ENCODE measurements at regions not wholly inside any gene's neighbourhood (a gene's known extent, or its start where the extent isn't known, plus 50 kb on each side); places are given as distances from the start of the nearest gene placed in this dataset.

DNA sequence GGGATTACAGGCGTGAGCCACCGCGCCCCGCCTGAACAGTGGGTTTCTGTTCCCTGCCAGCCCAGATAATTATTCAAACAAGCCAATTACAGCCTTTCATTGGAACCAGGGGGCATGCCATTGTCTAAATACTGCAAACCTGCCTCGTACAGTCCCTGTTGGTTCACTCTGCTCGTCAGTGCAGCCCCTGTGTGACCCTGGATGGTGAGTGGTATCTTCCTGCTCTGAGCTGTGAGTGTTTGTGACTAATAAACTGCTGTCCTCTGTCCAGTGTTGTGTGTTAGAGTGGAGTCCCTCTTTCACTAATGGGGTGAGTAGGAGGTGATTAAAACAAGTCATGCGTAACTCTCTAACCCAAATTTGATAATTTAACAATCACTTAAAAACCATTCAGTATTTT, 176.5 kb upstream of the FAM3C start:
- Histone ChIP-seq H3K4me3 (replicated peaks; ENCODE audit: insufficient read depth, low read length) (no peak overlapping the region), H3K27me3 (ENCODE audit: insufficient read depth, poor library complexity, severe bottlenecking) (no peaks in the 10 kb centered on the region), H3K27ac (replicated peaks) (no peak overlapping the region)
- no peak for DNase-seq (ENCODE audit: low read depth in 1 of 2, low spot score in 1 of 2)
- TF ChIP-seq GABPA (IDR thresholded peaks at IDR 0.05; ENCODE audit: low read depth) (no peak), SPI1 (IDR thresholded peaks at IDR 0.05; ENCODE audit: borderline replicate concordance, low read depth) (no peak), POLR2AphosphoS5 (IDR thresholded peaks at IDR 0.05; ENCODE audit: low read depth) (no peak)
- TF ChIP-seq, protein P1, sequence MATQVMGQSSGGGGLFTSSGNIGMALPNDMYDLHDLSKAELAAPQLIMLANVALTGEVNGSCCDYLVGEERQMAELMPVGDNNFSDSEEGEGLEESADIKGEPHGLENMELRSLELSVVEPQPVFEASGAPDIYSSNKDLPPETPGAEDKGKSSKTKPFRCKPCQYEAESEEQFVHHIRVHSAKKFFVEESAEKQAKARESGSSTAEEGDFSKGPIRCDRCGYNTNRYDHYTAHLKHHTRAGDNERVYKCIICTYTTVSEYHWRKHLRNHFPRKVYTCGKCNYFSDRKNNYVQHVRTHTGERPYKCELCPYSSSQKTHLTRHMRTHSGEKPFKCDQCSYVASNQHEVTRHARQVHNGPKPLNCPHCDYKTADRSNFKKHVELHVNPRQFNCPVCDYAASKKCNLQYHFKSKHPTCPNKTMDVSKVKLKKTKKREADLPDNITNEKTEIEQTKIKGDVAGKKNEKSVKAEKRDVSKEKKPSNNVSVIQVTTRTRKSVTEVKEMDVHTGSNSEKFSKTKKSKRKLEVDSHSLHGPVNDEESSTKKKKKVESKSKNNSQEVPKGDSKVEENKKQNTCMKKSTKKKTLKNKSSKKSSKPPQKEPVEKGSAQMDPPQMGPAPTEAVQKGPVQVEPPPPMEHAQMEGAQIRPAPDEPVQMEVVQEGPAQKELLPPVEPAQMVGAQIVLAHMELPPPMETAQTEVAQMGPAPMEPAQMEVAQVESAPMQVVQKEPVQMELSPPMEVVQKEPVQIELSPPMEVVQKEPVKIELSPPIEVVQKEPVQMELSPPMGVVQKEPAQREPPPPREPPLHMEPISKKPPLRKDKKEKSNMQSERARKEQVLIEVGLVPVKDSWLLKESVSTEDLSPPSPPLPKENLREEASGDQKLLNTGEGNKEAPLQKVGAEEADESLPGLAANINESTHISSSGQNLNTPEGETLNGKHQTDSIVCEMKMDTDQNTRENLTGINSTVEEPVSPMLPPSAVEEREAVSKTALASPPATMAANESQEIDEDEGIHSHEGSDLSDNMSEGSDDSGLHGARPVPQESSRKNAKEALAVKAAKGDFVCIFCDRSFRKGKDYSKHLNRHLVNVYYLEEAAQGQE (IDR thresholded peaks at IDR 0.05; ENCODE audit: insufficient replicate concordance, low read depth) = no peak
- TF ChIP-seq, protein P2, sequence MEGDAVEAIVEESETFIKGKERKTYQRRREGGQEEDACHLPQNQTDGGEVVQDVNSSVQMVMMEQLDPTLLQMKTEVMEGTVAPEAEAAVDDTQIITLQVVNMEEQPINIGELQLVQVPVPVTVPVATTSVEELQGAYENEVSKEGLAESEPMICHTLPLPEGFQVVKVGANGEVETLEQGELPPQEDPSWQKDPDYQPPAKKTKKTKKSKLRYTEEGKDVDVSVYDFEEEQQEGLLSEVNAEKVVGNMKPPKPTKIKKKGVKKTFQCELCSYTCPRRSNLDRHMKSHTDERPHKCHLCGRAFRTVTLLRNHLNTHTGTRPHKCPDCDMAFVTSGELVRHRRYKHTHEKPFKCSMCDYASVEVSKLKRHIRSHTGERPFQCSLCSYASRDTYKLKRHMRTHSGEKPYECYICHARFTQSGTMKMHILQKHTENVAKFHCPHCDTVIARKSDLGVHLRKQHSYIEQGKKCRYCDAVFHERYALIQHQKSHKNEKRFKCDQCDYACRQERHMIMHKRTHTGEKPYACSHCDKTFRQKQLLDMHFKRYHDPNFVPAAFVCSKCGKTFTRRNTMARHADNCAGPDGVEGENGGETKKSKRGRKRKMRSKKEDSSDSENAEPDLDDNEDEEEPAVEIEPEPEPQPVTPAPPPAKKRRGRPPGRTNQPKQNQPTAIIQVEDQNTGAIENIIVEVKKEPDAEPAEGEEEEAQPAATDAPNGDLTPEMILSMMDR (IDR thresholded peaks at IDR 0.05; ENCODE audit: insufficient read depth, low read length) = no peak

DNA sequence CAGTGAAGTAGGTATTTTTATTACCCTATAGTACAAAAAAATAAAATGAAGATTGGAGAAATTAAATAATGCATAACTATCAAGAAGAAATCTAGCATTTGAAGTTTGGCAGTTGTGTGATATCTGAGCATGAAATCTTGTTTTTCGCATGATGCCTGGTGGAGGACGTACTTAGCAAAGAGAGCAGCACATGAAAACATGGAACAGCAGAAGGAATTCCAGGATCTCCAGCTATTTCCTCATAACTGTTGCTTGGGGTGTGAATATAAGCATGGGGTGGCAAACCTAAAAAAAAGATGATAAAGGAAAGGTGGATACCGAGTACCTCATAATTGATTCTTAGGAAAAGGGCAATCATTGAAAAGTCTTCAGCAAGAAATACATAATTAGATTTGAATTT, 174.3 kb upstream of the FAM3C start:
- no peak overlapping the region for H3K27ac ChIP-seq (replicated peaks)
- no peak for DNase-seq (ENCODE audit: low read depth in 1 of 2, low spot score in 1 of 2)
- TF ChIP-seq, protein P2 (IDR thresholded peaks at IDR 0.05; ENCODE audit: insufficient read depth, low read length) = no peak
- TF ChIP-seq, protein P1 (IDR thresholded peaks at IDR 0.05; ENCODE audit: insufficient replicate concordance, low read depth) = no peak
- TF ChIP-seq GABPA (IDR thresholded peaks at IDR 0.05; ENCODE audit: low read depth) = no peak
- TF ChIP-seq SPI1 (IDR thresholded peaks at IDR 0.05; ENCODE audit: borderline replicate concordance, low read depth) = no peak
- no peak for TF ChIP-seq POLR2AphosphoS5 (IDR thresholded peaks at IDR 0.05; ENCODE audit: low read depth)
- no peaks in the 10 kb centered on the region for H3K27me3 ChIP-seq (ENCODE audit: insufficient read depth, poor library complexity, severe bottlenecking)
- H3K4me3 ChIP-seq (replicated peaks; ENCODE audit: insufficient read depth, low read length) = no peak overlapping the region

DNA sequence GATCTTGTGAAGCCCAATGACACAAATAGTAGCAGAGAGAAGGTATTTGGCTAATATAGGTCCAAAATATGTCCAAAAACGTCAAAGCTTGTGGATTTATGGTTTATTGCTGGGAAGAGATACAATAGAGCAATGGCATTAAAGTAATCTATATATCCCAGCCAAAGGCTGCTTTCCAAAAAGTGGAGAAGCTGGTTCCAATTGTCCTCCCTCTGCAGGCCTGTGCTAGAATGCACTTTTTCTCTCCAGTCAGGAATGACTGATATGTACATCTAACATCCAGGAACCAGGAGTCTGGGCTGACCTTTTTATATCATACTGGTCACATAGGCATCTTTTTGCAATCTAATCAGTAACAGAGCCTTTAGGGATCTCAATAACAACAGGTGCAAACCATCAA, 167.1 kb upstream of the FAM3C start:
- Histone ChIP-seq H3K4me3 (replicated peaks; ENCODE audit: insufficient read depth, low read length) (no peak overlapping the region), H3K27me3 (ENCODE audit: insufficient read depth, poor library complexity, severe bottlenecking) (no peaks in the 10 kb centered on the region), H3K27ac (replicated peaks) (no peak overlapping the region)
- TF ChIP-seq GABPA (IDR thresholded peaks at IDR 0.05; ENCODE audit: low read depth) (no peak), SPI1 (IDR thresholded peaks at IDR 0.05; ENCODE audit: borderline replicate concordance, low read depth) (no peak), POLR2AphosphoS5 (IDR thresholded peaks at IDR 0.05; ENCODE audit: low read depth) (no peak)
- TF ChIP-seq, protein P2 (IDR thresholded peaks at IDR 0.05; ENCODE audit: insufficient read depth, low read length) = no peak
- TF ChIP-seq, protein P1 (IDR thresholded peaks at IDR 0.05; ENCODE audit: insufficient replicate concordance, low read depth) = no peak
- DNase-seq (ENCODE audit: low read depth in 1 of 2, low spot score in 1 of 2) = no peak
